Erythroblast (primary cell): ENCODE measurements at regions not wholly inside any gene's neighbourhood (a gene's known extent, or its start where the extent isn't known, plus 50 kb on each side); places are given as distances from the start of the nearest gene placed in this dataset.
A peak's percentile ranks its signal among the peaks of the same experiment; 100 is the strongest.

Experiments
- DNase-seq, 2 experiments: peaks; one replicate each; lab custom pipeline; 2025; lab: John Stamatoyannopoulos, UW
- GATA1 ChIP-seq: IDR thresholded peaks from 2 replicates; pipeline ENCODE4 v1.6.1; 2011; ENCODE audit warnings: low read depth, mild to moderate bottlenecking, control low read depth, low read length, moderate library complexity
- POLR2A ChIP-seq: IDR thresholded peaks from 2 replicates; pipeline ENCODE4 v1.6.1; 2011; ENCODE audit warnings: mild to moderate bottlenecking, low read length

- no peak for DNase-seq
- TF ChIP-seq POLR2A, result no peak
- TF ChIP-seq GATA1, result no peak
Measured at GRCh38 chr10:2650328-2650727, 417.0 kb upstream of the PFKP start.

- DNase-seq, result no peak
- no peak for TF ChIP-seq POLR2A
- no peak for TF ChIP-seq GATA1
Measured at GRCh38 chr10:2641028-2641427, 426.3 kb upstream of the PFKP start.

- DNase-seq, result peak; percentile 51 to 75
- no peak for TF ChIP-seq POLR2A
- no peak for TF ChIP-seq GATA1
Measured at GRCh38 chr10:2633630-2634029, 433.7 kb upstream of the PFKP start.

- DNase-seq, result no peak
- TF ChIP-seq GATA1, result no peak
- TF ChIP-seq POLR2A, result no peak
Measured at GRCh38 chr10:2631557-2632205, 435.7 kb upstream of the PFKP start.

DNA sequence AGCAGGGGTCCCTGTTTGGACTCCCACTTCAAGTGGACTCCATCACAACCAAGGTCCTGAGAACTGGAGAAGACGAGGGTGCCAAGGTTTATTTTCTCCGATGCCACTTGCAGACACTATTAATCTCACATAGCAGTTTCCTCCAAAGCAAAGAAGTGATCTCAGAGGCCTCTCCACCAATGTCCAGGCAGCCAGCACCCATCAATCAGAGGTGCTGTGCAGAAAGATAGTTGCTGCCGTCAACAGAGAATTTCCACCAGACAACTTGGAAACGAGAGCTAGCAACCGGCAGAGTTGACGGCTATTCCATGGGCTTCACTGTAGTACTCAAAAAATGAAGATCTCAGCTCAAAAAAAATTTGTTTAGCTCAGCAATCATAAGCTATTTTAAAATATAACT, 438.6 kb upstream of the PFKP start:
- TF ChIP-seq GATA1, result no peak
- no peak for TF ChIP-seq POLR2A
- DNase-seq, result no peak

DNA sequence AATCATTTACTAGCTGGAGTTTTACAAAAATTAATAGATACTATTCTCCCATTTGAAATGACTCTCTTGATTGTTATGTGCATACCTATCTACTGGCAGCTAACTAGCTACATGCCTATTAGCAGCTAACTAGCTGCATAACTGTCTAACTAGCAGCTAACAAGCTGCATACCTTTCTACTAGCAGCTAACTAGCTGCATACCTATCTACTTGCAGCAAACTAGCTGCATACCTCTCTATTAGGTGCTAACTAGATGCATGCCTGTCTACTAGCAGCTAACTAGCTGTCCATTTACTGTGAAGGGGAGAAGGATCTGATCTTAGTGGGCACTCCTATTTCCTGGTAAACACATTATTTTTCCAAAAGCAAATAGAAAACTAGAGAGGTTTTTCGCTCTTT, 439.4 kb upstream of the PFKP start:
- DNase-seq, result no peak
- TF ChIP-seq GATA1 (no peak), POLR2A (no peak)

GRCh38 chr10:2625094-2625493, 442.3 kb upstream of the PFKP start:
- DNase-seq, result no peak
- no peak for TF ChIP-seq GATA1
- no peak for TF ChIP-seq POLR2A

- TF ChIP-seq POLR2A (no peak), GATA1 (no peak)
- no peak for DNase-seq
Measured at GRCh38 chr10:2623675-2624274, 443.6 kb upstream of the PFKP start.

DNA sequence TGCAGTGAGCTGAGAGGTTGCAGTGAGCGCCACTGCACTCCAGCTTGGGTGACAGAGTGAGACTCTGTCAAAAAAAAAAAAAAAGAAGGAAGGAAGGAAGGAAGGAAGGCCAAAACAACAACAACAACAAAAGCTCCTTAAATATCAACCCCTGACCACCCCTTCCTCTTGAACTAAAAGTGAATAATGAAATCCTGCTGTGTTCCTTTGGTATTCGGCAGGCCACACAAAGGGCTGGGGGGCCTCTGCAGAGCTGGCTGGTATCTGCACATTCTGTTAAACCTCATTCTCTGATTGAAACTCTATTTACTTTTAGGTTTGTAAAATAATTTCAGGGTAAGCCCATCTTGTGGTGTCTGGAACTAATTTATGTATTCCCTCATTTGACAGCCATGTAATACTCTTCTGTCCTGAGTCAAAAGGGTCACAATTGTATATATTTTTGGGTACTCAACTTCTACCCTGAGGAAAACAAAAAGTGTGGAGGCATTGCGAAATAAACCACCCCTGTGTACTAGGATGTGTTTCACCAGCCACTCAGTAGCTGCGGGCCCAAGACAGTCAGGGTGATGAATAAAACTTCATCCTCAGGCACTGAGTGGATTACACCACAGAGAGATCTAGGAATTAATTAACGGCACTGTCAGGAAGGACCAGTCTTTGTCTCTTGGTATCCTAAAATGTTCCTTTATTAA, 446.4 kb upstream of the PFKP start:
- TF ChIP-seq GATA1 (no peak), POLR2A (no peak)
- no peak for DNase-seq

DNA sequence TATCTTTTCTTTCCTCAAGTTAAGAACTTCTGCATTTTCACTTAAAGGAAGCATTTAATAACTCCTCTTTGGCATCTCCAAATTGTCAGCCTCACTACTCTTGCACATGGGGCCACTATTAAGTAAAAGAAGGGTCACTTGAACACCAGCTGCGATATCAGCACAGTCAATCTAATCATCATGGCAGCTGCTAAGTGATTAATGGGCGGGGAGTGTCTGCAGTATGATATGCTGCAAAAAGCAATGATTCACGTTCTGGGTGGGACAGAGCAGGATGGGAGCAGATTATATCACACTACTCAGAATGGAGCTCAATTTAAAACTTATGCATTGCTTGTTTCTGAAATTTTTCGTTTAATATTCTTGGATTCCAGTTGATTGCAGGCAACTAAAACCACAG, 447.4 kb upstream of the PFKP start:
- TF ChIP-seq GATA1 (no peak), POLR2A (no peak)
- peak; percentile 78 to 89 for DNase-seq

DNA sequence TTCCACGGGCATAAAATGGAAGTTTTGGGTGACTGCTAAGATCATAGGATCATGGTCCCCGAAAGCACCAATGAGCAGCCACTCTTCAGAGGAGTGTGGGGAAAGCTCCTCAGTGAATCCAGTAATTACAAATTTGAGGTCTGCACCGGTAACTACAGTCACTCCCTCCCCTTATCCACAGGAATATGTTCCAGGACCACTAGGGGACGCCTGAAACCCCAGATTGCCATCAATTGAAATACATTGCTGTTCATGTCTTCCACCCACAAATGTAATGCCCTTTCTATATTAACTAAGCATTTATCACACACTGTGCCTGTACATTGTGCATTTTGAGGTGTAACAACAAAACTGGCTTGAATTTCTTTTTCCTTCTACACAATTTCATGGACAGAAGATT, 447.9 kb upstream of the PFKP start:
- DNase-seq, result peak; percentile 50 to 58
- TF ChIP-seq POLR2A, result no peak
- no peak for TF ChIP-seq GATA1

DNA sequence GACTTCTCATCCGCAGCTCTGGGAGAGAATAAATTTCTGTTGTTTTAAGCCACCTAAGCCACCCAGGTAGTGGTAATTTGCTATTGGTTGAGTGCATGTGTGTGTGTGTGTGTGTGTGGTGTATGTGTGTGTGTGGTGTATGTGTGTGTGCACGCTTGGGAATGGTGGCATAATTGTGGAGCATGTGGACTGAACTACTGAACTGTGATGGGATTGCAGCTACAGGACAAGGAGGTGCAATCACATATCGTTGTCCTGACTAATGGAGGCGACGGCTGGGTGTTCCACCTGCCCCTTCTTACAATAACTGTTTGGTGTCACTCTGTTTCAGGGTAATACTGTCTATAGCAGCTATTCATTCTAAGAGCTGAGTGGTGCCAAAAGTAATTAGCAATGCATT, 448.7 kb upstream of the PFKP start:
- TF ChIP-seq POLR2A (no peak), GATA1 (no peak)

GRCh38 chr10:2616215-2616614, 451.1 kb upstream of the PFKP start:
- no peak for TF ChIP-seq POLR2A
- TF ChIP-seq GATA1, result no peak
- no peak for DNase-seq

More for the DNA sequence above, 448.7 kb upstream of the PFKP start:
- no peak for DNase-seq

DNA sequence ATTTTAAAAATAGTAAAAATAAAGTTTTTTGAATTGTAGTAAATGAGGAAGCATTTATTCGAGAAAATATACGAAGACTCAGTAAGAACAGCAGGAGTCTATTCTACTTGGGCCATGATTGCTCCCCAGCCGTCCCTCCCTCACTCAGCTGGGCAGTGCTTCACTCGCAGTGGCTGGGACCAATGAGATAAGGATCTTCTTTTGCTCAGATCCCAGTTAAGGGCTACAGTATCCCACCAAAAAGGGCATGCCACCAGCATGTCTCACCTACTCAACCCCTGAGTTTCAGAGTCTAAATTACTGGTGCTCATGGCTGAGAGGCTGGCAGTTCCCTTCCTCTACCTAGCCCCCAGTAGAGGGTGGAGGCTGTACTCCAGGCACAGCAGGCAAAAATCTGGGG, 455.7 kb upstream of the PFKP start:
- TF ChIP-seq POLR2A (no peak), GATA1 (no peak)

More for the DNA sequence above, 455.7 kb upstream of the PFKP start:
- no peak for DNase-seq
